Activated CD8-positive, alpha-beta T cell treated with anti-CD3 and anti-CD28 coated beads, Interleukin-2, amount 10 ng/mL, durations not matched to agents 7 days and 5 days (primary cell): ENCODE measurements at regions not wholly inside any gene's neighbourhood (a gene's known extent, or its start where the extent isn't known, plus 50 kb on each side); places are given as distances from the start of the nearest gene placed in this dataset.

Experiments
- ATAC-seq: fragments of 150-1000 bp; cut with Tn5 transposase; one replicate; pipeline ENCODE4 v1.10.0; 2021; ENCODE audit warnings: moderate library complexity
- CTCF ChIA-PET: fragments of 350-600 bp; sonication (Branson Sonifier 250); formaldehyde crosslinking; loops from one replicate; lab custom pipeline; 2021; ENCODE audit warnings: antibody characterized with exemption; lab: Charles Lee
- POLR2A ChIA-PET: fragments of 350-600 bp; sonication (Branson Sonifier 250); formaldehyde crosslinking; loops from one replicate; lab custom pipeline; 2021; ENCODE audit warnings: antibody characterized with exemption; lab: Charles Lee
- DNase-seq: peaks from one replicate; pipeline ENCODE4 v3.0.0-alpha.2; 2020
- H3K27ac Mint-ChIP-seq: one replicate; pipeline ENCODE4 v1.8.0; 2021; ENCODE audit warnings: mild to moderate bottlenecking, mixed read lengths
- H3K27me3 Mint-ChIP-seq: one replicate; pipeline ENCODE4 v1.8.0; 2021; ENCODE audit warnings: low read depth, mixed read lengths
- H3K36me3 Mint-ChIP-seq: one replicate; pipeline ENCODE4 v1.8.0; 2021; ENCODE audit warnings: low read depth, mixed read lengths
- H3K4me1 Mint-ChIP-seq: one replicate; pipeline ENCODE4 v1.8.0; 2021; ENCODE audit warnings: low read depth, mixed read lengths
- H3K4me3 Mint-ChIP-seq: one replicate; pipeline ENCODE4 v1.8.0; 2021; ENCODE audit warnings: mild to moderate bottlenecking, mixed read lengths
- H3K9me3 Mint-ChIP-seq: one replicate; pipeline ENCODE4 v1.8.0; 2022; ENCODE audit warnings: mixed read lengths; ENCODE audit not compliant: insufficient read depth

GRCh38 chr12:124491856-124492420, 75.5 kb downstream of the NCOR2 start:
- H3K4me3 Mint-ChIP-seq, result no peak overlapping the region
- peaks cover 8% of the 10 kb centered on the region for H3K36me3 Mint-ChIP-seq
- H3K4me1 Mint-ChIP-seq, result peaks cover 33% of the 10 kb centered on the region
- H3K9me3 Mint-ChIP-seq, result no peaks in the 10 kb centered on the region
- no peaks in the 10 kb centered on the region for H3K27me3 Mint-ChIP-seq
- DNase-seq, result no peak
- ATAC-seq, result no peak
- H3K27ac Mint-ChIP-seq, result no peak overlapping the region
- ChIA-PET POLR2A (no interaction called here), CTCF (no interaction called here)

DNA sequence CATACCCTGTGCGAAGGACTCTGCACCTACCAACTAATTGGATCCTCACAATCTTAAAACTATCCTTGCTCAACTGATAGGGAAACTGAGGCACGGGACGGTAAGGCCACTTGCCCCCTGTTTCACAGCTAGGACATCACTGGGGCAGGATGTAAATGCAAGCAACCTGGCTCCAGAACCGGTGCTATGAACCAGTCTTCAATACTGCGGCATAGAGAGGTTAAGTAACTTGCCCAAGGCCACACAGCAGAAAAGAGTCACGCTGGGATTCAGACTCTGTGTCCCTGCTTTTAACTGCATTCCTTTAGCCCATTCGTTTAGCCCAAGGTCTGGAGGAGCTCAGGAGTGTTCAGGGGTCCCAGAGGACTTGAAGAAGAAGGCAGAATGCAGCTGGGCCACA, 76.1 kb downstream of the NCOR2 start:
- ATAC-seq (no peak), DNase-seq (no peak)
- CTCF ChIA-PET, result no interaction called here

DNA sequence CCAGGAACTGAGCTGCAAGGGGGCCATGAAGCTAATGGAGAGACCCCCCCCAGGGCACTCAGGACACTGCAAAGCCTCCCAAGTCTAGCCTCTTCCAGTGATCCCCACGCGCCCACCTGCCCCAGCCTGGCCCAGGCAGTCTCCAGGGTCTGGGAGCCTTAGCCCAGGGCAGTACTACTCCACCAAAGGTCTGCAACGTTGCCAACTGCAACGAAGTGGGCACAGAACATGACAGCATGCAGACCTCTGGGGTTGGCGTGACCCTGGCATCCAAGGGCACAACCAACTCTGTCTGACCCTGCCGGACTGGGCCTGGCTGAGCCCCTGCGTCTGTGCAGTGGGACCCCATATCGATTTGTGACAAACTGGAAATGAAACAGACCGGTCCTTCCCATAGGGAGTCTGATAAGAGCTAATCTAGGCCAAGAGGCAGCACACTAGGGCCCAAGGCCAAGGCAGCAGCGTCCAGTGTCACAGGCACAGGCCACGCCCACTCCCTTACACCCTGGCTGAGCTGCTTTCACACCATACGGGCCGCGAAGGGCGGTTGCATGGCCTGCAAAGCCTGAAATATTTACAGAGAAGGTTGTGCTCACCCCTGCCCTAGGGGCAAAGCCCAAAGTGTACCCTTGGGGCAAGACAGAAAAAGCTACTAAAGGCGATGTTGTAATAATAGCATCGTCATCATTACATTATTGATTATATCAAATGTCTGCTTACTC, 76.7 kb downstream of the NCOR2 start:
- ChIA-PET CTCF (no interaction called here), POLR2A (no interaction called here)
- H3K4me3 Mint-ChIP-seq, result no peak overlapping the region
- H3K4me1 Mint-ChIP-seq, result peaks cover 31% of the 10 kb centered on the region
- no peak overlapping the region for H3K27ac Mint-ChIP-seq
- no peaks in the 10 kb centered on the region for H3K9me3 Mint-ChIP-seq
- H3K27me3 Mint-ChIP-seq, result no peaks in the 10 kb centered on the region
- H3K36me3 Mint-ChIP-seq, result peaks cover 8% of the 10 kb centered on the region
- DNase-seq (no peak), ATAC-seq (no peak)

More for the DNA sequence above, 76.1 kb downstream of the NCOR2 start:
- peaks cover 8% of the 10 kb centered on the region for H3K36me3 Mint-ChIP-seq
- no peaks in the 10 kb centered on the region for H3K9me3 Mint-ChIP-seq
- POLR2A ChIA-PET, result no interaction called here
- no peaks in the 10 kb centered on the region for H3K27me3 Mint-ChIP-seq
- peaks cover 31% of the 10 kb centered on the region for H3K4me1 Mint-ChIP-seq
- H3K4me3 Mint-ChIP-seq, result no peak overlapping the region
- no peak overlapping the region for H3K27ac Mint-ChIP-seq

DNA sequence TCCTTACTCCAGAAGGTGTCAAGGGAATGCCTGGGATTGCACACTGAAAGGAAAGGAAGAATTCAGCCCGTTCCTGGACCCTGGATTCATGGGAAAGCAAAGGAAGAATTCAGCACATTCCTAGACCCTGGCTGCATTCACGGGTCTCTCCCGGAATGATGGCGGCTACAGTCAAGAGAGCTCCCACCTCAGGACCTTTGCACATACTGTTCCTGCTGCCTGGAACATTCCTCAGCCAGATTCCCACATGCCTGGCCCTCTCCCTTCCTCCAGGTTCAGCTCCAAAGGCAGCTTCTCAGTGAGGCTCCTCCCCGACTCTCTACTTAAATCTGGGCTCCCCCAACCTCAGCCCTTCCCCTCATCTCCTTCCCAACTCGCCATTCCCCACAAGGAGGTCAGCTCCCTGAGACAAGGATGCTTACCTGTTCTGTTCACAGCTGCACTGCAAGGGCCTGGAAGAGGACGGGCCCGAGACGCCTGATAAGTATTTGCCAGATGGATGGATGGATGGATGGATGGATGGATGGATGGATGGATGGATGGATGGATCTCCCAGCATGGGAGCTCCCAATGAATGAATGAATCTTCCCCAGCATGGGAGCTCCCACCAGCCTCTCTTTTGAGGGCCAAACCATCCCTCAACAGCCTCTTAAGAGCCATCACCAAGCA, 77.4 kb downstream of the NCOR2 start:
- Mint-ChIP-seq H3K36me3 (peaks cover 8% of the 10 kb centered on the region), H3K27ac (no peak overlapping the region), H3K4me3 (no peak overlapping the region), H3K4me1 (peaks cover 26% of the 10 kb centered on the region), H3K9me3 (no peaks in the 10 kb centered on the region), H3K27me3 (no peaks in the 10 kb centered on the region)
- ATAC-seq, result no peak
- CTCF ChIA-PET, result no interaction called here
- DNase-seq, result no peak
- POLR2A ChIA-PET, result no interaction called here

- no peak for DNase-seq
- ATAC-seq, result no peak
- POLR2A ChIA-PET, result no interaction called here
- H3K27me3 Mint-ChIP-seq, result no peaks in the 10 kb centered on the region
- no peak overlapping the region for H3K4me3 Mint-ChIP-seq
- no peaks in the 10 kb centered on the region for H3K9me3 Mint-ChIP-seq
- peaks cover 25% of the 10 kb centered on the region for H3K4me1 Mint-ChIP-seq
- H3K27ac Mint-ChIP-seq, result no peak overlapping the region
- peaks cover 13% of the 10 kb centered on the region for H3K36me3 Mint-ChIP-seq
- CTCF ChIA-PET, result no interaction called here
Measured at GRCh38 chr12:124489220-124489619, 78.2 kb downstream of the NCOR2 start.

DNA sequence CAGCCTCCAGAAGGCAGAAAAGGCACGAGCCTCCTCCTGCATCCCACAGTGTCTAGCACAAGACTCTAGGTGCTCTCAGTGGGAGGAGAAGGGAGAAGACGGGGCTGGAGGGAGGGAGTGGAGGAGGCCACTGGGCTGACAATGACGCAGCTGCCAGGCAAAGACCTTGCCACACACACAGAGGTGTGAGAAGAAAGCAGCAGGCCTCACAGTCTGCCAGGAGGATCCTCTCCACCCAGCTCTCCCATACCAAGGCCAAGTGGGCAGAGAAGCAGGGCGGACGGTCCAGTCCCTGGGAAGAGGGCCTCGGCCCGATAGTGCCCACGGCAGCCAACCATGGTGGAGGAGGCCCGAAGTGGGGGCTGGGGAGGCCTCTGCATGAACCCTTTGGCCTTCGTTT, 78.9 kb downstream of the NCOR2 start:
- no peak for ATAC-seq

GRCh38 chr12:124487834-124488165, 79.6 kb downstream of the NCOR2 start:
- CTCF ChIA-PET, result no interaction called here

More for the DNA sequence above, 78.9 kb downstream of the NCOR2 start:
- no peaks in the 10 kb centered on the region for H3K27me3 Mint-ChIP-seq
- H3K27ac Mint-ChIP-seq, result no peak overlapping the region
- H3K4me3 Mint-ChIP-seq, result no peak overlapping the region
- POLR2A ChIA-PET, result no interaction called here
- peaks cover 23% of the 10 kb centered on the region for H3K4me1 Mint-ChIP-seq
- peaks cover 9% of the 10 kb centered on the region for H3K36me3 Mint-ChIP-seq
- CTCF ChIA-PET, result no interaction called here
- no peaks in the 10 kb centered on the region for H3K9me3 Mint-ChIP-seq
- no peak for DNase-seq

GRCh38 chr12:124487066-124487833, 80.2 kb downstream of the NCOR2 start:
- Mint-ChIP-seq H3K4me3 (no peak overlapping the region), H3K4me1 (peaks cover 14% of the 10 kb centered on the region), H3K27me3 (no peaks in the 10 kb centered on the region), H3K36me3 (peaks cover 8% of the 10 kb centered on the region), H3K9me3 (no peaks in the 10 kb centered on the region), H3K27ac (no peak overlapping the region)
- no peak for ATAC-seq
- POLR2A ChIA-PET, result no interaction called here
- CTCF ChIA-PET, result no interaction called here
- no peak for DNase-seq

More at GRCh38 chr12:124487834-124488165, 79.6 kb downstream of the NCOR2 start:
- ATAC-seq, result no peak
- Mint-ChIP-seq H3K27me3 (no peaks in the 10 kb centered on the region), H3K27ac (no peak overlapping the region), H3K4me1 (peaks cover 16% of the 10 kb centered on the region), H3K9me3 (no peaks in the 10 kb centered on the region), H3K4me3 (no peak overlapping the region), H3K36me3 (peaks cover 8% of the 10 kb centered on the region)
- DNase-seq, result no peak
- POLR2A ChIA-PET, result no interaction called here

- ChIA-PET CTCF (no interaction called here), POLR2A (no interaction called here)
Measured at GRCh38 chr12:124486346-124486963, 81.0 kb downstream of the NCOR2 start.

GRCh38 chr12:124485371-124485770, 82.0 kb downstream of the NCOR2 start:
- Mint-ChIP-seq H3K27me3 (no peaks in the 10 kb centered on the region), H3K36me3 (peaks cover 17% of the 10 kb centered on the region), H3K4me1 (peaks cover 27% of the 10 kb centered on the region), H3K27ac (no peak overlapping the region), H3K9me3 (no peaks in the 10 kb centered on the region), H3K4me3 (no peak overlapping the region)
- CTCF ChIA-PET, result no interaction called here
- ATAC-seq, result no peak
- no peak for DNase-seq
- POLR2A ChIA-PET, result no interaction called here

More at GRCh38 chr12:124486346-124486963, 81.0 kb downstream of the NCOR2 start:
- DNase-seq (no peak), ATAC-seq (no peak)
- Mint-ChIP-seq H3K4me1 (peaks cover 18% of the 10 kb centered on the region), H3K27ac (no peak overlapping the region), H3K4me3 (no peak overlapping the region), H3K9me3 (no peaks in the 10 kb centered on the region), H3K36me3 (peaks cover 12% of the 10 kb centered on the region), H3K27me3 (no peaks in the 10 kb centered on the region)

DNA sequence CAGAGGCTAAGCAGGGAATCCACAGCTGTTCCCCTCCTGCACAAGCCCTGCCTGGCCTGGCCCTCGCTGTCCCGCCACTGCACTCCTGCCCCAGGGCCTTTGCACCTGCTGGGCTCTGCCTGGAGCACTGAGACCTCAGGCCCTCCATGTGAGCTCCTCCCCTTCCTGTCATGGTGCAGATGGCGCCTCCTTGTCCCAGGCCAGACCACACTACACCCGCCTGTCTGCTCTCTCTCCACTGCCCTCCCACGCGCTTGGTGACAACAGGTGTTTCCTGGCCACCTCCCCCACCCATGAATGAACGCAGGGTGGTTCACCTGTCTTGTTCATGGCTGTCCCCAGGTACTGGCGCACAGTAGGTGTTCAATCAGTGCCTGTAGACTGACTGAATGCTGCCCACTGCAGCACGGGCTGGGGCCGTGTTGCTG, 82.9 kb downstream of the NCOR2 start:
- no peak for DNase-seq
- H3K27ac Mint-ChIP-seq, result no peak overlapping the region
- ATAC-seq, result no peak

More for the DNA sequence above, 82.9 kb downstream of the NCOR2 start:
- Mint-ChIP-seq H3K36me3 (peaks cover 18% of the 10 kb centered on the region), H3K4me1 (peaks cover 34% of the 10 kb centered on the region), H3K9me3 (no peaks in the 10 kb centered on the region), H3K4me3 (no peak overlapping the region), H3K27me3 (no peaks in the 10 kb centered on the region)
- POLR2A ChIA-PET, result interaction anchor here (0.6 kb wide), 1 partner anchor 17 kb away, joined by 3 read pairs; no protein-coding TSS in a partner anchor
- CTCF ChIA-PET, result no interaction called here
